Osteocyte (in vitro differentiated cells): ENCODE measurements at regions not wholly inside any gene's neighbourhood (a gene's known extent, or its start where the extent isn't known, plus 50 kb on each side); places are given as distances from the start of the nearest gene placed in this dataset.

Experiments
- DNase-seq: peaks from one replicate; pipeline ENCODE4 v3.0.0; 2021; ENCODE audit warnings: mixed read lengths; ENCODE audit not compliant: unreplicated experiment; ENCODE audit errors: extremely low spot score
- H3K27ac Mint-ChIP-seq: one replicate; pipeline ENCODE4 v1.8.0; 2021; ENCODE audit warnings: mild to moderate bottlenecking, mixed read lengths; ENCODE audit not compliant: unreplicated experiment
- H3K27me3 Mint-ChIP-seq: one replicate; pipeline ENCODE4 v1.8.0; 2021; ENCODE audit warnings: mixed read lengths; ENCODE audit not compliant: unreplicated experiment
- H3K36me3 Mint-ChIP-seq: one replicate; pipeline ENCODE4 v1.8.0; 2021; ENCODE audit warnings: mixed read lengths; ENCODE audit not compliant: unreplicated experiment
- H3K4me1 Mint-ChIP-seq: one replicate; pipeline ENCODE4 v1.8.0; 2021; ENCODE audit warnings: mixed read lengths; ENCODE audit not compliant: unreplicated experiment
- H3K4me3 Mint-ChIP-seq: one replicate; pipeline ENCODE4 v1.8.0; 2021; ENCODE audit warnings: mild to moderate bottlenecking, moderate library complexity, mixed read lengths; ENCODE audit not compliant: unreplicated experiment
- H3K9me3 Mint-ChIP-seq: one replicate; pipeline ENCODE4 v1.8.0; 2021; ENCODE audit warnings: mixed read lengths; ENCODE audit not compliant: unreplicated experiment
- TF ChIP-seq, protein P1 (sequence below): fragments of 200-600 bp; sonication (generic); IDR thresholded peaks from 2 replicates; pipeline ENCODE4 v1.5.0; 2021; ENCODE audit warnings: antibody characterized with exemption, mild to moderate bottlenecking, moderate library complexity

DNA sequence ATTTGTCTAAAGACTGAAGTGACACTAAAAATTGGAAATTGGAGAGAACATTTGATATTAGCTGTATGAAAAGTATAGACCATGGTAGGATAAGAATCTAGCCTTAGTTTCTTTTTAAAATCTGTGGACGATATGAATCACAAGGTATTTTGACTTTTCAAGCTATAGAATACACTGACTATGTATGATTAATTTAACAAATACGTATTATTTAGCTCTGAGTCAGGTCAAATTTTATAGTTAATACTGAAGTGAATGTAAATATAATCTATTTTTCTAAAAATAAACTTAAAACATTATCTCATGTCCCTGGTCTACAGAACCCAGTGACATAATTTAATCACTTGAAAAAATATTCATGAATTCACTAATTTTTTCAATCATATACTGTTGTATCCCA, 795.6 kb upstream of the SLITRK1 start:
- TF ChIP-seq, protein P1, sequence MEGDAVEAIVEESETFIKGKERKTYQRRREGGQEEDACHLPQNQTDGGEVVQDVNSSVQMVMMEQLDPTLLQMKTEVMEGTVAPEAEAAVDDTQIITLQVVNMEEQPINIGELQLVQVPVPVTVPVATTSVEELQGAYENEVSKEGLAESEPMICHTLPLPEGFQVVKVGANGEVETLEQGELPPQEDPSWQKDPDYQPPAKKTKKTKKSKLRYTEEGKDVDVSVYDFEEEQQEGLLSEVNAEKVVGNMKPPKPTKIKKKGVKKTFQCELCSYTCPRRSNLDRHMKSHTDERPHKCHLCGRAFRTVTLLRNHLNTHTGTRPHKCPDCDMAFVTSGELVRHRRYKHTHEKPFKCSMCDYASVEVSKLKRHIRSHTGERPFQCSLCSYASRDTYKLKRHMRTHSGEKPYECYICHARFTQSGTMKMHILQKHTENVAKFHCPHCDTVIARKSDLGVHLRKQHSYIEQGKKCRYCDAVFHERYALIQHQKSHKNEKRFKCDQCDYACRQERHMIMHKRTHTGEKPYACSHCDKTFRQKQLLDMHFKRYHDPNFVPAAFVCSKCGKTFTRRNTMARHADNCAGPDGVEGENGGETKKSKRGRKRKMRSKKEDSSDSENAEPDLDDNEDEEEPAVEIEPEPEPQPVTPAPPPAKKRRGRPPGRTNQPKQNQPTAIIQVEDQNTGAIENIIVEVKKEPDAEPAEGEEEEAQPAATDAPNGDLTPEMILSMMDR, result no peak
- Mint-ChIP-seq H3K27me3 (no peaks in the 10 kb centered on the region), H3K4me1 (peaks cover 5% of the 10 kb centered on the region), H3K4me3 (no peak overlapping the region), H3K9me3 (no peaks in the 10 kb centered on the region), H3K27ac (no peak overlapping the region), H3K36me3 (no peaks in the 10 kb centered on the region)
- DNase-seq, result no peak

DNA sequence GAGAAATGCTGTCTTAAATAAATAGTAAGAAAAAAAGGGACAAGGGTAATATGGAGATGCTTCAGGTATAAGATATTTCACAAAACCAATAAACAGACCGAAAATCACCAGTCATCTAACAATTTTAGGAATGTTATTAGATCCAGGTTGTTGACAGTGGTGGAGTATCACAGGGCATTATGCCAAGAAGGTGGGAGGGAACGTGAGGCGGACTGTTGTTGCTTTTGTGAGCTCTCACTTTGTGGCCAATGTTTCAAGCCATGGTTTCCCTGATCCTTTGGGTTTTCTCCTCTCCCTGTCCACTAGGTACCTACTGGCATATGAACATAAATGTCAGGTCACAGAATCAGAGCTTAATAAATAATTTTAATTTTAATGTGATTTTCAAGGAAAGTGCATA, 790.3 kb upstream of the SLITRK1 start:
- TF ChIP-seq, protein P1, result no peak
- Mint-ChIP-seq H3K4me1 (no peaks in the 10 kb centered on the region), H3K36me3 (no peaks in the 10 kb centered on the region), H3K9me3 (no peaks in the 10 kb centered on the region), H3K27me3 (no peaks in the 10 kb centered on the region), H3K4me3 (no peak overlapping the region), H3K27ac (no peak overlapping the region)
- no peak for DNase-seq

DNA sequence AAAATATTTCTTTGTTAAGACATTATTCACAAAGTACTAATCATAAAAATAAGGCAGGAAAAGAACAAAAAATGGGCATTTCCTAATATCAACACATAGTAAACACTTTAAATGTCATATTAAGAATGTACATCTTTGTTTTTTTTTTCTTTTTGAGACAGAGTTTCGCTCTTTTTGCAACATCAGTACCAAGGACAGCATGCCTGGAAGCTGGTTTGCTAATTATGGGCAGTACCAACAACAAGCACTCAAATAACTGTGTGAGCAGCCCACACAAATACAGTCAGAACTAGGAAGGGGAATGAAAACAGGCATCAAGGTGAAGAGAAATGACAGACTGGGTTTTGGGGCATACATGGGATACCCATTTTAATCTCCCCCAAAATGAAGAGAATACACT, 788.0 kb upstream of the SLITRK1 start:
- TF ChIP-seq, protein P1, result no peak
- DNase-seq, result no peak
- no peaks in the 10 kb centered on the region for H3K27me3 Mint-ChIP-seq
- H3K36me3 Mint-ChIP-seq, result no peaks in the 10 kb centered on the region
- H3K4me3 Mint-ChIP-seq, result no peak overlapping the region
- no peak overlapping the region for H3K27ac Mint-ChIP-seq
- no peaks in the 10 kb centered on the region for H3K9me3 Mint-ChIP-seq
- H3K4me1 Mint-ChIP-seq, result no peaks in the 10 kb centered on the region

DNA sequence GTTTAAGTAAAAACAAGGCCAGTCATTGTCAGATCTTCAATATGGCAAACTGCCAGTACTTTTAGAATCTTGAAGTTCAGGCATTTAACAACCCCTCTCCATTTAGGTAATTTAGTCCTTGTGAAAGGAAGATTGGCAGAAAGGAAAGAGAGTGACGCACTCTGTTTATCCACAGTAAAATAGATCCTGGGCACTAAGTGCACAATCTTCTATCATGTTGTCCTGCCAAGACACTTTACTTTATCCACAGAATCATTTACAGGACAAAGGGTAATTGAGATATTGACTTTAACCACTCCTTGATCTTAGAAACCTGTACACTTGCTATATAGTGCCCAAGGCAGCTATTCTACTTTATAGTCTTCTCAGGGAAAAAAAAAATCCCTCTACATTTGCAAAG, 786.4 kb upstream of the SLITRK1 start:
- DNase-seq, result no peak
- H3K36me3 Mint-ChIP-seq, result no peaks in the 10 kb centered on the region
- no peaks in the 10 kb centered on the region for H3K9me3 Mint-ChIP-seq
- H3K4me1 Mint-ChIP-seq, result no peaks in the 10 kb centered on the region
- TF ChIP-seq, protein P1, result no peak
- no peak overlapping the region for H3K27ac Mint-ChIP-seq
- no peak overlapping the region for H3K4me3 Mint-ChIP-seq
- no peaks in the 10 kb centered on the region for H3K27me3 Mint-ChIP-seq

DNA sequence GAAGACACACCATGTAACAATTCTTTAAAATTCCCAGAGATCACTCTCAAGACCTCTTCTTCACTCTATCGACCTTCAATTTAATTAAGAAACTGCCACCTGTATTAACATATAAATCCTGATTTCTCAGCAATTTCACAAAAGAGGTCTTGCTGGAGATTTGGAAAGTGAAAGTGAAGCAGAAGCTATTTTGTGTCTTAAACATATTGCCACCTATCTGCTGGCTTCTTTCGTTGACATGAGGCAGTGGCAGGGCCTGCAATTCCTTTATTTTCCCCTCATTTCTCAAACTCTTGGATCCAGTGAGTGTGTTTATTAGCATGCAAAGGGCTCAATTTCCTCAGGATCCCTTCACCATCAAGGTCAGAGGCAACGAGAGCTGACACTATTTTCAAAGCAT, 780.2 kb upstream of the SLITRK1 start:
- no peaks in the 10 kb centered on the region for H3K27me3 Mint-ChIP-seq
- no peak overlapping the region for H3K4me3 Mint-ChIP-seq
- TF ChIP-seq, protein P1, result no peak
- H3K4me1 Mint-ChIP-seq, result peaks cover 10% of the 10 kb centered on the region
- no peak overlapping the region for H3K27ac Mint-ChIP-seq
- no peak for DNase-seq
- no peaks in the 10 kb centered on the region for H3K36me3 Mint-ChIP-seq
- no peaks in the 10 kb centered on the region for H3K9me3 Mint-ChIP-seq
